Skeletal muscle tissue (tissue), 3 donors: ENCODE measurements at regions not wholly inside any gene's neighbourhood (a gene's known extent, or its start where the extent isn't known, plus 50 kb on each side); places are given as distances from the start of the nearest gene placed in this dataset.

Source experiments
- H3K27ac ChIP-seq: one replicate; pipeline ENCODE4 v1.7.0; 2013; ENCODE audit warnings: mild to moderate bottlenecking, low read depth, low read length, inconsistent platforms
- H3K27me3 ChIP-seq, 3 donors: one replicate each; pipeline ENCODE4 v1.7.0; 2013; ENCODE audit warnings: low read length in 3 of 3; ENCODE audit not compliant: control insufficient read depth in 3 of 3, insufficient read depth in 3 of 3
- H3K36me3 ChIP-seq, 3 donors: one replicate each; pipeline ENCODE4 v1.7.0; 2013; ENCODE audit warnings: low read length in 3 of 3; ENCODE audit not compliant: control insufficient read depth in 3 of 3, insufficient read depth in 3 of 3
- H3K4me1 ChIP-seq, 3 donors: one replicate each; pipeline ENCODE4 v1.7.0; 2013; ENCODE audit warnings: low read length in 3 of 3, mild to moderate bottlenecking in 3 of 3; ENCODE audit not compliant: control insufficient read depth in 3 of 3, insufficient read depth in 3 of 3
- H3K4me3 ChIP-seq, 3 donors: one replicate each; pipeline ENCODE4 v1.7.0; 2013; ENCODE audit warnings: low read length in 3 of 3
- H3K9ac ChIP-seq, 3 donors: one replicate each; pipeline ENCODE4 v1.7.0; 2013; ENCODE audit warnings: low read length in 3 of 3, mild to moderate bottlenecking in 3 of 3, moderate library complexity in 2 of 3, low read depth in 1 of 3
- H3K9me3 ChIP-seq, 3 donors: one replicate each; pipeline ENCODE4 v1.7.0; 2013; ENCODE audit warnings: low read length in 3 of 3; ENCODE audit not compliant: control insufficient read depth in 3 of 3
- donor health status: Osteomylitis.

GRCh38 chr9:19925674-19926503, 137.1 kb upstream of the SLC24A2 start:
- no peaks in the 10 kb centered on the region for H3K9me3 ChIP-seq
- no peak overlapping the region for H3K27ac ChIP-seq
- H3K4me1 ChIP-seq = peaks cover 0 to 7% (median 4%) of the 10 kb centered on the region in 3 donors
- H3K4me3 ChIP-seq = peak overlapping the region; percentile 52 to 67 (median 66)
- H3K36me3 ChIP-seq = no peaks in the 10 kb centered on the region
- peaks cover 0 to 5% (median 0%) of the 10 kb centered on the region in 3 donors for H3K27me3 ChIP-seq
- peak overlapping the region in 2 of 3 donors; percentile 1 to 54 for H3K9ac ChIP-seq

GRCh38 chr9:19924080-19924479, 135.2 kb upstream of the SLC24A2 start:
- H3K36me3 ChIP-seq = no peaks in the 10 kb centered on the region
- peaks cover 0 to 7% (median 4%) of the 10 kb centered on the region in 3 donors for H3K4me1 ChIP-seq
- H3K27me3 ChIP-seq = peaks cover 0 to 5% (median 0%) of the 10 kb centered on the region in 3 donors
- H3K9me3 ChIP-seq = no peaks in the 10 kb centered on the region
- no peak overlapping the region for H3K9ac ChIP-seq
- no peak overlapping the region for H3K4me3 ChIP-seq
- no peak overlapping the region for H3K27ac ChIP-seq

- Histone ChIP-seq H3K9me3 (no peaks in the 10 kb centered on the region), H3K9ac (no peak overlapping the region), H3K27me3 (peaks cover 0 to 2% (median 2%) of the 10 kb centered on the region in 3 donors), H3K4me3 (no peak overlapping the region), H3K4me1 (peaks cover 0 to 7% (median 4%) of the 10 kb centered on the region in 3 donors), H3K27ac (no peak overlapping the region), H3K36me3 (no peaks in the 10 kb centered on the region)
Observed at GRCh38 chr9:19922476-19923118, 133.8 kb upstream of the SLC24A2 start.

GRCh38 chr9:19920401-19920800, 131.6 kb upstream of the SLC24A2 start:
- Histone ChIP-seq H3K27ac (no peak overlapping the region), H3K27me3 (peaks cover 0 to 2% (median 0%) of the 10 kb centered on the region in 3 donors), H3K36me3 (no peaks in the 10 kb centered on the region), H3K4me3 (no peak overlapping the region), H3K9me3 (no peaks in the 10 kb centered on the region), H3K4me1 (no peaks in the 10 kb centered on the region), H3K9ac (no peak overlapping the region)

- H3K4me1 ChIP-seq = no peaks in the 10 kb centered on the region
- no peak overlapping the region for H3K9ac ChIP-seq
- no peak overlapping the region for H3K27ac ChIP-seq
- H3K9me3 ChIP-seq = no peaks in the 10 kb centered on the region
- no peak overlapping the region for H3K4me3 ChIP-seq
- H3K27me3 ChIP-seq = peaks cover 0 to 2% (median 0%) of the 10 kb centered on the region in 3 donors
- no peaks in the 10 kb centered on the region for H3K36me3 ChIP-seq
Observed at GRCh38 chr9:19918630-19919029, 129.8 kb upstream of the SLC24A2 start.

GRCh38 chr9:19914044-19914443, 125.2 kb upstream of the SLC24A2 start:
- Histone ChIP-seq H3K27ac (no peak overlapping the region), H3K4me1 (no peaks in the 10 kb centered on the region), H3K9me3 (no peaks in the 10 kb centered on the region), H3K36me3 (no peaks in the 10 kb centered on the region), H3K4me3 (no peak overlapping the region), H3K27me3 (peaks cover 0 to 2% (median 0%) of the 10 kb centered on the region in 3 donors), H3K9ac (no peak overlapping the region)

GRCh38 chr9:19913151-19913550, 124.3 kb upstream of the SLC24A2 start:
- no peaks in the 10 kb centered on the region for H3K9me3 ChIP-seq
- no peaks in the 10 kb centered on the region for H3K27me3 ChIP-seq
- H3K9ac ChIP-seq = no peak overlapping the region
- H3K4me1 ChIP-seq = no peaks in the 10 kb centered on the region
- no peaks in the 10 kb centered on the region for H3K36me3 ChIP-seq
- H3K4me3 ChIP-seq = no peak overlapping the region
- H3K27ac ChIP-seq = no peak overlapping the region

GRCh38 chr9:19903076-19903475, 114.2 kb upstream of the SLC24A2 start:
- Histone ChIP-seq H3K4me1 (no peaks in the 10 kb centered on the region), H3K9ac (no peak overlapping the region), H3K9me3 (no peaks in the 10 kb centered on the region), H3K36me3 (no peaks in the 10 kb centered on the region), H3K4me3 (no peak overlapping the region), H3K27ac (no peak overlapping the region), H3K27me3 (no peaks in the 10 kb centered on the region)

GRCh38 chr9:19901586-19901985, 112.7 kb upstream of the SLC24A2 start:
- Histone ChIP-seq H3K27me3 (no peaks in the 10 kb centered on the region), H3K9me3 (no peaks in the 10 kb centered on the region), H3K4me3 (no peak overlapping the region), H3K4me1 (no peaks in the 10 kb centered on the region), H3K9ac (no peak overlapping the region), H3K27ac (no peak overlapping the region), H3K36me3 (no peaks in the 10 kb centered on the region)

GRCh38 chr9:19896161-19896560, 107.3 kb upstream of the SLC24A2 start:
- Histone ChIP-seq H3K27ac (no peak overlapping the region), H3K27me3 (no peaks in the 10 kb centered on the region), H3K4me1 (no peaks in the 10 kb centered on the region), H3K4me3 (no peak overlapping the region), H3K9ac (no peak overlapping the region), H3K9me3 (no peaks in the 10 kb centered on the region), H3K36me3 (no peaks in the 10 kb centered on the region)
